OCI-LY3 (cell line): ENCODE measurements at regions not wholly inside any gene's neighbourhood (a gene's known extent, or its start where the extent isn't known, plus 50 kb on each side); places are given as distances from the start of the nearest gene placed in this dataset.

Experiments
- CTCF ChIP-seq: fragments of 200-600, 300-600 bp; sonication (generic); IDR thresholded peaks from 2 replicates; pipeline ENCODE4 v1.5.1; 2014; ENCODE audit warnings: antibody characterized with exemption, low read length, low read depth
- EZH2phosphoT487 ChIP-seq: fragments of 200-600 bp; shearing (Covaris generic); IDR thresholded peaks from 2 replicates; pipeline ENCODE4 v1.6.1; 2018; ENCODE audit warnings: antibody characterized with exemption, mixed run types, low read depth

- TF ChIP-seq CTCF (no peak), EZH2phosphoT487 (no peak)
These were observed 189.8 kb upstream of the CDH5 start for GRCh38 chr16:66176731-66177130.
